A673 (cell line): ENCODE measurements at regions not wholly inside any gene's neighbourhood (a gene's known extent, or its start where the extent isn't known, plus 50 kb on each side); places are given as distances from the start of the nearest gene placed in this dataset.

ENCODE experiments used
- CTCF ChIP-seq: fragments of 300-800, 200-600 bp; sonication (generic); conservative IDR thresholded peaks from 2 replicates; pipeline ENCODE4 v1.5.1; 2017; ENCODE audit warnings: low read depth, mild to moderate bottlenecking, antibody characterized with exemption, low read length, moderate library complexity, mixed read lengths
- EZH2 ChIP-seq: fragments of 200-600 bp; sonication (generic); IDR thresholded peaks from 2 replicates; pipeline ENCODE4 v1.6.1; 2017; ENCODE audit warnings: borderline replicate concordance, low read depth, mild to moderate bottlenecking, mixed read lengths, antibody characterized with exemption, low read length; ENCODE audit not compliant: poor library complexity, severe bottlenecking

- no peak for TF ChIP-seq CTCF
- TF ChIP-seq EZH2, result no peak
Observed at GRCh38 chr5:10046676-10047075, 203.0 kb downstream of the ATPSCKMT start.
